Endodermal cell (in vitro differentiated cells): ENCODE measurements at regions not wholly inside any gene's neighbourhood (a gene's known extent, or its start where the extent isn't known, plus 50 kb on each side); places are given as distances from the start of the nearest gene placed in this dataset.
A peak's percentile ranks its signal among the peaks of the same experiment; 100 is the strongest.

ENCODE experiments used
- DNase-seq: peaks from one replicate; pipeline ENCODE4 v3.0.0-alpha.2; 2017
- H3K27ac ChIP-seq: 2 replicates; pipeline ENCODE4 v1.5.1; 2013; ENCODE audit warnings: mild to moderate bottlenecking, low read depth, low read length, moderate library complexity
- H3K27me3 ChIP-seq: 2 replicates; pipeline ENCODE4 v1.6.1; 2013; ENCODE audit warnings: mild to moderate bottlenecking, low read length, moderate library complexity; ENCODE audit not compliant: insufficient read depth, control insufficient read depth, poor library complexity, severe bottlenecking
- H3K36me3 ChIP-seq: 2 replicates; pipeline ENCODE4 v1.7.0; 2013; ENCODE audit warnings: mild to moderate bottlenecking, low read length, moderate library complexity; ENCODE audit not compliant: control insufficient read depth, insufficient read depth
- H3K4me1 ChIP-seq: one replicate; pipeline ENCODE4 v1.7.0; 2013; ENCODE audit warnings: low read length; ENCODE audit not compliant: control insufficient read depth, insufficient read depth
- H3K4me3 ChIP-seq: 2 replicates; pipeline ENCODE4 v1.5.1; 2013; ENCODE audit warnings: mild to moderate bottlenecking, low read length, moderate library complexity
- H3K9ac ChIP-seq: 2 replicates; pipeline ENCODE4 v1.6.1; 2013; ENCODE audit warnings: mild to moderate bottlenecking, low read length, moderate library complexity; ENCODE audit not compliant: poor library complexity, severe bottlenecking; ENCODE audit errors: extremely low read depth
- H3K9me3 ChIP-seq: 2 replicates; pipeline ENCODE4 v1.6.1; 2013; ENCODE audit warnings: mild to moderate bottlenecking, low read length, moderate library complexity; ENCODE audit not compliant: control insufficient read depth
- H3K27ac Mint-ChIP-seq: 2 replicates; pipeline ENCODE4 v1.8.0; 2020; ENCODE audit warnings: mixed read lengths
- H3K27me3 Mint-ChIP-seq: 2 replicates; pipeline ENCODE4 v1.8.0; 2021; ENCODE audit warnings: mild to moderate bottlenecking, mixed read lengths; ENCODE audit not compliant: insufficient read depth
- H3K36me3 Mint-ChIP-seq: 2 replicates; pipeline ENCODE4 v1.8.0; 2020; ENCODE audit warnings: low read depth, mixed read lengths
- H3K4me1 Mint-ChIP-seq: 2 replicates; pipeline ENCODE4 v1.8.0; 2020; ENCODE audit warnings: mixed read lengths
- H3K4me3 Mint-ChIP-seq: 2 replicates; pipeline ENCODE4 v1.8.0; 2020; ENCODE audit warnings: mild to moderate bottlenecking, moderate library complexity, mixed read lengths
- H3K9me3 Mint-ChIP-seq: 2 replicates; pipeline ENCODE4 v1.8.0; 2020; ENCODE audit warnings: mild to moderate bottlenecking, mixed read lengths
- CTCF ChIP-seq: fragments of 200-600 bp; sonication (generic); conservative IDR thresholded peaks from 2 replicates; pipeline ENCODE4 v1.5.0; 2021; ENCODE audit warnings: antibody characterized with exemption, mild to moderate bottlenecking
- whole genome bisulfite sequencing, 2 experiments: methylation state at CpG; one replicate each; pipeline versions ENCODE4 v1.1.5 to v1.1.7; 2013; ENCODE audit warnings: missing lambda C conversion rate in 2 of 2, mixed read lengths in 1 of 2; ENCODE audit not compliant: insufficient coverage in 1 of 2, insufficient read length in 1 of 2; 5-methylcytosine and 5-hydroxymethylcytosine counted together

- Mint-ChIP-seq H3K4me3 (no peak overlapping the region), H3K9me3 (no peaks in the 10 kb centered on the region), H3K27ac (peak overlapping the region; percentile 38), H3K27me3 (no peaks in the 10 kb centered on the region), H3K36me3 (no peaks in the 10 kb centered on the region), H3K4me1 (peaks cover 10% of the 10 kb centered on the region)
- no peaks in the 10 kb centered on the region for H3K9me3 ChIP-seq
- 74 to 78% methylated on average over 6 to 8 of the region's 8 CpGs for WGBS, 2 experiments
- H3K9ac ChIP-seq: no peak overlapping the region
- no peak for TF ChIP-seq CTCF
- H3K27ac ChIP-seq: no peak overlapping the region
- no peaks in the 10 kb centered on the region for H3K4me1 ChIP-seq
- no peak overlapping the region for H3K4me3 ChIP-seq
- H3K36me3 ChIP-seq: no peaks in the 10 kb centered on the region
- DNase-seq: no peak
- H3K27me3 ChIP-seq: no peaks in the 10 kb centered on the region
These were observed 140.3 kb upstream of the NSMCE3 start for GRCh38 chr15:29409890-29410289.

- Histone ChIP-seq H3K9me3 (no peaks in the 10 kb centered on the region), H3K27ac (no peak overlapping the region), H3K9ac (no peak overlapping the region), H3K4me3 (no peak overlapping the region), H3K27me3 (no peaks in the 10 kb centered on the region), H3K36me3 (no peaks in the 10 kb centered on the region), H3K4me1 (no peaks in the 10 kb centered on the region)
- no peak overlapping the region for H3K27ac Mint-ChIP-seq
- no peak for TF ChIP-seq CTCF
- H3K9me3 Mint-ChIP-seq: no peaks in the 10 kb centered on the region
- no peak overlapping the region for H3K4me3 Mint-ChIP-seq
- H3K4me1 Mint-ChIP-seq: peaks cover 13% of the 10 kb centered on the region
- H3K36me3 Mint-ChIP-seq: no peaks in the 10 kb centered on the region
- H3K27me3 Mint-ChIP-seq: no peaks in the 10 kb centered on the region
- WGBS, 2 experiments: 90 to 94% methylated on average over 2 to 12 of the region's 12 CpGs
- DNase-seq: no peak
These were observed 135.9 kb upstream of the NSMCE3 start for GRCh38 chr15:29405564-29405963.

GRCh38 chr15:29403772-29404171 lies 134.2 kb upstream of the NSMCE3 start:
- H3K4me1 ChIP-seq: no peaks in the 10 kb centered on the region
- Mint-ChIP-seq H3K4me3 (no peak overlapping the region), H3K27ac (no peak overlapping the region), H3K9me3 (no peaks in the 10 kb centered on the region), H3K4me1 (peaks cover 7% of the 10 kb centered on the region), H3K36me3 (no peaks in the 10 kb centered on the region), H3K27me3 (no peaks in the 10 kb centered on the region)
- H3K27me3 ChIP-seq: no peaks in the 10 kb centered on the region
- H3K9ac ChIP-seq: no peak overlapping the region
- DNase-seq: peak; percentile 79
- no peaks in the 10 kb centered on the region for H3K9me3 ChIP-seq
- TF ChIP-seq CTCF: peak; percentile 78
- H3K4me3 ChIP-seq: no peak overlapping the region
- H3K36me3 ChIP-seq: no peaks in the 10 kb centered on the region
- WGBS, 2 experiments: 56 to 67% methylated on average over 4 to 8 of the region's 8 CpGs
- H3K27ac ChIP-seq: no peak overlapping the region
